ENCODE measurements at regions not wholly inside any gene's neighbourhood (a gene's known extent, or its start where the extent isn't known, plus 50 kb on each side); places are given as distances from the start of the nearest gene placed in this dataset.

- in situ Hi-C loops (cut with MboI; ENCODE audit: low pct_unique_long_range_greater_than_20kb, low sequenced_read_pairs), result no loop called here
- no peak for DNase-seq
Measured at GRCh38 chr1:5271264-5271663, 616.9 kb downstream of the AJAP1 start.

GRCh38 chr1:5269901-5270300, 615.5 kb downstream of the AJAP1 start:
- no peak for DNase-seq
- in situ Hi-C loops (cut with MboI; ENCODE audit: low pct_unique_long_range_greater_than_20kb, low sequenced_read_pairs), result no loop called here

- in situ Hi-C loops (cut with MboI; ENCODE audit: low pct_unique_long_range_greater_than_20kb, low sequenced_read_pairs), result no loop called here
- no peak for DNase-seq
Measured at GRCh38 chr1:5267603-5268235, 613.3 kb downstream of the AJAP1 start.

GRCh38 chr1:5265438-5266075, 611.1 kb downstream of the AJAP1 start:
- no peak for DNase-seq
- in situ Hi-C loops (cut with MboI; ENCODE audit: low pct_unique_long_range_greater_than_20kb, low sequenced_read_pairs), result no loop called here

GRCh38 chr1:5264476-5264875, 610.1 kb downstream of the AJAP1 start:
- in situ Hi-C loops (cut with MboI; ENCODE audit: low pct_unique_long_range_greater_than_20kb, low sequenced_read_pairs), result no loop called here
- no peak for DNase-seq

- in situ Hi-C loops (cut with MboI; ENCODE audit: low pct_unique_long_range_greater_than_20kb, low sequenced_read_pairs), result no loop called here
- no peak for DNase-seq
Measured at GRCh38 chr1:5256793-5257192, 602.4 kb downstream of the AJAP1 start.

- in situ Hi-C loops (cut with MboI; ENCODE audit: low pct_unique_long_range_greater_than_20kb, low sequenced_read_pairs), result no loop called here
Measured at GRCh38 chr1:5254975-5255374, 600.6 kb downstream of the AJAP1 start.

GRCh38 chr1:5254131-5254725, 599.8 kb downstream of the AJAP1 start:
- in situ Hi-C loops (cut with MboI; ENCODE audit: low pct_unique_long_range_greater_than_20kb, low sequenced_read_pairs), result no loop called here
- no peak for DNase-seq

More at GRCh38 chr1:5254975-5255374, 600.6 kb downstream of the AJAP1 start:
- DNase-seq, result no peak

GRCh38 chr1:5253036-5253435, 598.6 kb downstream of the AJAP1 start:
- in situ Hi-C loops (cut with MboI; ENCODE audit: low pct_unique_long_range_greater_than_20kb, low sequenced_read_pairs), result no loop called here
- DNase-seq, result no peak

- in situ Hi-C loops (cut with MboI; ENCODE audit: low pct_unique_long_range_greater_than_20kb, low sequenced_read_pairs), result no loop called here
- no peak for DNase-seq
Measured at GRCh38 chr1:5250336-5250735, 595.9 kb downstream of the AJAP1 start.

GRCh38 chr1:5245348-5245747, 590.9 kb downstream of the AJAP1 start:
- in situ Hi-C loops (cut with MboI; ENCODE audit: low pct_unique_long_range_greater_than_20kb, low sequenced_read_pairs), result no loop called here
- DNase-seq, result no peak

GRCh38 chr1:5244631-5245285, 590.3 kb downstream of the AJAP1 start:
- DNase-seq, result no peak
- in situ Hi-C loops (cut with MboI; ENCODE audit: low pct_unique_long_range_greater_than_20kb, low sequenced_read_pairs), result no loop called here

- in situ Hi-C loops (cut with MboI; ENCODE audit: low pct_unique_long_range_greater_than_20kb, low sequenced_read_pairs), result no loop called here
- no peak for DNase-seq
Measured at GRCh38 chr1:5242850-5243249, 588.4 kb downstream of the AJAP1 start.

GRCh38 chr1:5239911-5240310, 585.5 kb downstream of the AJAP1 start:
- in situ Hi-C loops (cut with MboI; ENCODE audit: low pct_unique_long_range_greater_than_20kb, low sequenced_read_pairs), result no loop called here

GRCh38 chr1:5238351-5239130, 584.1 kb downstream of the AJAP1 start:
- in situ Hi-C loops (cut with MboI; ENCODE audit: low pct_unique_long_range_greater_than_20kb, low sequenced_read_pairs), result no loop called here
- DNase-seq, result no peak

More at GRCh38 chr1:5239911-5240310, 585.5 kb downstream of the AJAP1 start:
- no peak for DNase-seq

- in situ Hi-C loops (cut with MboI; ENCODE audit: low pct_unique_long_range_greater_than_20kb, low sequenced_read_pairs), result no loop called here
- DNase-seq, result no peak
Measured at GRCh38 chr1:5235355-5235899, 581.0 kb downstream of the AJAP1 start.

GRCh38 chr1:5232537-5232936, 578.1 kb downstream of the AJAP1 start:
- in situ Hi-C loops (cut with MboI; ENCODE audit: low pct_unique_long_range_greater_than_20kb, low sequenced_read_pairs), result no loop called here
- no peak for DNase-seq

- in situ Hi-C loops (cut with MboI; ENCODE audit: low pct_unique_long_range_greater_than_20kb, low sequenced_read_pairs), result no loop called here
Measured at GRCh38 chr1:5231541-5232315, 577.3 kb downstream of the AJAP1 start.

More at GRCh38 chr1:5231541-5232315, 577.3 kb downstream of the AJAP1 start:
- no peak for DNase-seq

Data from KBM-7 (cell line).